Fibroblast of pulmonary artery (primary cell): ENCODE measurements at regions not wholly inside any gene's neighbourhood (a gene's known extent, or its start where the extent isn't known, plus 50 kb on each side); places are given as distances from the start of the nearest gene placed in this dataset.

ENCODE experiments used
- DNase-seq: peaks from one replicate; pipeline ENCODE4 v3.0.0-alpha.2; 2010; ENCODE audit warnings: low read depth
- H3K4me3 ChIP-seq: replicated peaks from 2 replicates; pipeline ENCODE4 v1.5.1; 2011; ENCODE audit warnings: low read depth, mild to moderate bottlenecking, control low read depth, low read length, moderate library complexity
- TF ChIP-seq, protein P1 (sequence below): IDR thresholded peaks from 2 replicates; pipeline ENCODE4 v1.5.1; 2011; ENCODE audit warnings: mild to moderate bottlenecking, control low read depth, low read length, inconsistent platforms; ENCODE audit errors: missing control alignments

GRCh38 chr6:15096894-15097837 is 148.7 kb upstream of the JARID2 start:
- H3K4me3 ChIP-seq, result no peak overlapping the region
- TF ChIP-seq, protein P1, sequence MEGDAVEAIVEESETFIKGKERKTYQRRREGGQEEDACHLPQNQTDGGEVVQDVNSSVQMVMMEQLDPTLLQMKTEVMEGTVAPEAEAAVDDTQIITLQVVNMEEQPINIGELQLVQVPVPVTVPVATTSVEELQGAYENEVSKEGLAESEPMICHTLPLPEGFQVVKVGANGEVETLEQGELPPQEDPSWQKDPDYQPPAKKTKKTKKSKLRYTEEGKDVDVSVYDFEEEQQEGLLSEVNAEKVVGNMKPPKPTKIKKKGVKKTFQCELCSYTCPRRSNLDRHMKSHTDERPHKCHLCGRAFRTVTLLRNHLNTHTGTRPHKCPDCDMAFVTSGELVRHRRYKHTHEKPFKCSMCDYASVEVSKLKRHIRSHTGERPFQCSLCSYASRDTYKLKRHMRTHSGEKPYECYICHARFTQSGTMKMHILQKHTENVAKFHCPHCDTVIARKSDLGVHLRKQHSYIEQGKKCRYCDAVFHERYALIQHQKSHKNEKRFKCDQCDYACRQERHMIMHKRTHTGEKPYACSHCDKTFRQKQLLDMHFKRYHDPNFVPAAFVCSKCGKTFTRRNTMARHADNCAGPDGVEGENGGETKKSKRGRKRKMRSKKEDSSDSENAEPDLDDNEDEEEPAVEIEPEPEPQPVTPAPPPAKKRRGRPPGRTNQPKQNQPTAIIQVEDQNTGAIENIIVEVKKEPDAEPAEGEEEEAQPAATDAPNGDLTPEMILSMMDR, result no peak
- DNase-seq, result peak; percentile 11

DNA sequence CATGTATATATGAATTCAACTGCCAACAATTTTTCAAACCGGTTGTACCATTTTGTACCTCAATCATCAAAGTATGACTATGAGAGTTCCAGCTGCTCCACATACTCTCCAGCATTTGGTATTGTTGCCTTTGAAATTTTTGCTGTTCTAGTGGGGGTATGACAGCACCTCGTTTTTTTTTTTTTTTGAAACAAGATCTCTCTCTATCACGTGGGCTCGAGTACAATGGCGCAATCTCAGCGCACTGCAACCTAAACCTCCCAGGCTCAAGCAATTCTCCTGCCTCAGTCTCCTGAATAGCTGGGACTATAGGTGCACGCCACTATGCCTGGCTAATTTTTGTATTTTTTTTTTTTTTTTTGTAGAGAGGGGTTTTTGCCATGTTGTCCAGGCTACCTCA is 144.7 kb upstream of the JARID2 start:
- no peak overlapping the region for H3K4me3 ChIP-seq
- TF ChIP-seq, protein P1, result no peak
- DNase-seq, result no peak

DNA sequence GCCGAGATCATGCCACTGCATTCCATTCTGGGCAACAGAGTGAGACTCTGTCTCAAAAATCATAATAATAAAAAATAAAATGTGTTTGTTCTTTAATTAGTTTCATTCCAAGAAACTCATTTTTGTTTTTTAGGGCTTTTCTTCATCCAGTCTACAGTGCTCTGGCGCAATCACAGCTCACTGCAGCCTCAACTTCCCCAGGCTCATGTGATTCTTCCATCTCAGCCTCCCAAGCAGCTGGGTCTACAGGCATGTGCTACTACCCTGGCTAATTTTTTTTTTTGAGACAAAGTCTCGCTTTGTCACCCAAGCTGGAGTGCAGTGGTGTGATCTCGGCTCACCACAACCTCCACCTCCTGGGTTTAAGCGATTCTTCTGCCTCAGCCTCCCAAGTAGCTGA is 143.6 kb upstream of the JARID2 start:
- TF ChIP-seq, protein P1, result no peak
- H3K4me3 ChIP-seq, result no peak overlapping the region
- DNase-seq, result no peak

DNA sequence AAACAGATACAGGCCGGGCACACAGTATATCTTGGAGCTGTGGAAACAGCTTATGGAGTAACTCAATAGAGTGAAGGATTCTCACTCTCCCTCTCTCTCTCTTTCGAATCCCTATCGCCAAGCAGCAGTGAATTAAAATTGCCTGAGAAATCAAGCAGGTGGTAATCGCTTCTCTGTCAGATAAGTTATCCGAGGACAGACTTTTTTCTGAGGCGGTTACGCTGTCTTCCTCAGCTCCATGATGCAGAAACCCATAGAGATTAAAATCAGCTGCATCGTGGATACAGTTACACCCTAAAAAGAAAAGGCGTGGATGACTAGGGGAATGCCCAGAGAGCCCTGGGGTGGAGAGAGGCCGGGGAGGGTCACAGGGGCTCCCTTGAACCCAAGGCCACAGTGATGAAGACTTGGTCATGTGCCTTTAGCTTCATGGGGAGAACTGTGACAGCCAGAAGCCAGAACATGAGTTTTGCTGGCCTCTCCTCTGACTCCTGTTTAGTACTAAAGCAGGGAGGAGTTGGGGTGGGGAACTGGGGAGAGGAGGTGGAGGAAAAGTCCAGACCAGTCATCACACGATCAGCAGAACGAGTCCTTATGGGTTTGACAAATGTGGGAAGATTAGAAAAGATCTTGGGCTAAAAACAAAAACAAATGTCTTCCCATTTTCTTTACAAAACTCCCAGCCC is 138.8 kb upstream of the JARID2 start:
- TF ChIP-seq, protein P1, result no peak
- no peak for DNase-seq
- H3K4me3 ChIP-seq, result no peak overlapping the region

GRCh38 chr6:15107644-15108382 is 138.1 kb upstream of the JARID2 start:
- TF ChIP-seq, protein P1, result no peak
- no peak for DNase-seq
- H3K4me3 ChIP-seq, result no peak overlapping the region

GRCh38 chr6:15108383-15108715 is 137.5 kb upstream of the JARID2 start:
- no peak for DNase-seq
- no peak overlapping the region for H3K4me3 ChIP-seq
- TF ChIP-seq, protein P1, result no peak
